SK-N-MC (cell line): ENCODE measurements at regions not wholly inside any gene's neighbourhood (a gene's known extent, or its start where the extent isn't known, plus 50 kb on each side); places are given as distances from the start of the nearest gene placed in this dataset.

Source experiments
- EZH2 ChIP-seq: fragments of 200-600 bp; sonication (generic); IDR thresholded peaks from one replicate; pipeline ENCODE4 v1.6.1; 2017; ENCODE audit warnings: antibody characterized with exemption
- FOXP2 ChIP-seq: optimal IDR thresholded peaks from 2 replicates; pipeline ENCODE3; 2011; ENCODE audit warnings: mild to moderate bottlenecking, moderate library complexity; ENCODE audit not compliant: insufficient read depth; ENCODE audit errors: extremely low read length, control extremely low read depth
- POLR2AphosphoS5 ChIP-seq: IDR thresholded peaks from 2 replicates; pipeline ENCODE4 v1.6.1; 2012; ENCODE audit warnings: mild to moderate bottlenecking, low read depth, low read length, borderline replicate concordance

DNA sequence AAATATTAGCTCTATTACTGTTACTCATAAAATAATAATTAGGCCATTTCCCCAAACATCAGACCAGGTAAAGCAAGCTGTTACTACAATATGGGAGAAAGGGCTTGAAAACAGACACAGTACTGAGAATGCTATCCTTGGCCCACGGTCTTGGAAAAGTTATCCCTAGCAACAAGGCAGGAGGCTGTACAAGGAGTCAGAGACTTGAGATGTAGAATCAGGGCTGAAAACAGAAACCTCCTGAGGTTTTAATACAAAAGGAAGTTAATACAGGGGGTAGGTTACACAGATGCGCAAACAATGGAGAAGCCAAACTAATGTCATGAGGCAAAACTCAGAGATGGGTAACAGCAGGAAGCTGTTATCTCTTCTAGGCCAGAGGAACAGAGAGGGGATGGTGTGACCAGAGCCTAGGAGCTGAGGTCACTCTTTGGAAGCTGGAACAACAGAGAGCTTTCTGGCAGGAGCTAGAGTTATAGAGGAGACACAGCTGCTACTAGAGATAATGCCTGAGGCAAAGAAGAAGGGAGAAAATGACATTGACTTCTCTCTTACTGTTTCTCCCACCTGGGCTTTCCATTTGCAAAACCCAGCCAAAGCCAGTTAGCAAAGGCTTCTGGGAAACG, 248.8 kb downstream of the SUDS3 start:
- TF ChIP-seq EZH2, result no peak
- TF ChIP-seq POLR2AphosphoS5, result no peak
- TF ChIP-seq FOXP2, result no peak
